Tongue (tissue), 1 donor: ENCODE measurements at regions not wholly inside any gene's neighbourhood (a gene's known extent, or its start where the extent isn't known, plus 50 kb on each side); places are given as distances from the start of the nearest gene placed in this dataset.

ENCODE experiments used
- DNase-seq: peaks from one replicate; pipeline ENCODE4 v3.0.0-alpha.2; 2015

GRCh38 chr4:27184508-27185155 is 324.0 kb downstream of the STIM2 start:
- DNase-seq: no peak

DNA sequence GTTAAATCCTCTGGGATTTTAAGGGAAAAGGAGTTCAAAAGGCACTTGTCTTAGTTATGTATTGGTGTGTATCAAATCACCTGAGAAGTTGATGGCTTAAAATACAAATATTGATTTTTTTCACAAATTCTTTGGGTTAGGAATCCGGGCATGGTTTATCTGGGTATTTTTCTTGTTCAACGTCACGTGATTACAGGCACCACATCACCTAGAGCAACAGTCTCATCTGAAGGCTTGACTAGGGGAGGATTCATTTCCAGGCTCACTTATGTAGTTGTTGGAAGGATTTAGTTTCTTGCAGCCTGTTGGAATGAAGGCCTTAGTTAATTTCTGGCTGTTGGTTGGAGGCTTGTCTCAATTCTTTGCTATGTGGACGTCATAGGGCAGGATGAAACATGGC is 326.1 kb downstream of the STIM2 start:
- no peak for DNase-seq

DNA sequence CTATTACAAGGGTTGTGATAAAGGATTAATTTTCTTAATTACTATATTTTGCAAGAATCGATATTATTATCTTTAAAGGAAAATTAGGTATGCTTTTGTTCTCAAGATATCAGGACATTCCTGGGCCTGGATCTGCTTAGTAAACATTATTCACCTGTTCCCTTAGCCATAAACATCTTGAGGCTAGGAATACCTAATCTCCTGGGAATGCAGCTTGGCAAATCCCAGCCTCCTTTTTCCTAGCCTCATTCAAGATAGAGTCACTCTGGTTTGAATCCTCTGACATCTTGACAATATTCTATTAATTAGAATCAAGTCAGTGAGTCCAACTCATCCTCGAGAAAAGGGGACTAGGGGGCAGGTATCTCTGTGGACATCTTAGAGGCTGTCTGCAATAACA is 327.1 kb downstream of the STIM2 start:
- DNase-seq: no peak

GRCh38 chr4:27189683-27190082 is 329.0 kb downstream of the STIM2 start:
- DNase-seq: no peak

DNA sequence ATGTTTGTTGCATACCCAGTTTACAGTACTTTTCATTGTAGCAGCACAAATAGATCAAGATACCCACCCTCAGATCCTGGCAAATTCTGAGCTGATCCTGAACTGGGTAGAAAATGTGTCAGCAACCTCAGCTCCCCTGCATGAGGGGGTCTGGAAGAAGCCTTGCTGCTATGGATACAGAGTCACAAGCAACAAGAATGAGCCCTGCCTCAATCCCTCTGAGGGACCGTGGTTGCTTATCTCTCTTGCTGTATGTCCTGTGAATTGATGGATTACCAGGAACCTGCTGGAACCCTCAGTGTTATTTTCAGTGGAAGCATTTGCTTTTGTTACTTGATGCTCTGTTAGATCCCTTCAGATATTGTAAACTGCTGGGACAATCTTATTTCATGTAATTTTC is 331.0 kb downstream of the STIM2 start:
- no peak for DNase-seq

DNA sequence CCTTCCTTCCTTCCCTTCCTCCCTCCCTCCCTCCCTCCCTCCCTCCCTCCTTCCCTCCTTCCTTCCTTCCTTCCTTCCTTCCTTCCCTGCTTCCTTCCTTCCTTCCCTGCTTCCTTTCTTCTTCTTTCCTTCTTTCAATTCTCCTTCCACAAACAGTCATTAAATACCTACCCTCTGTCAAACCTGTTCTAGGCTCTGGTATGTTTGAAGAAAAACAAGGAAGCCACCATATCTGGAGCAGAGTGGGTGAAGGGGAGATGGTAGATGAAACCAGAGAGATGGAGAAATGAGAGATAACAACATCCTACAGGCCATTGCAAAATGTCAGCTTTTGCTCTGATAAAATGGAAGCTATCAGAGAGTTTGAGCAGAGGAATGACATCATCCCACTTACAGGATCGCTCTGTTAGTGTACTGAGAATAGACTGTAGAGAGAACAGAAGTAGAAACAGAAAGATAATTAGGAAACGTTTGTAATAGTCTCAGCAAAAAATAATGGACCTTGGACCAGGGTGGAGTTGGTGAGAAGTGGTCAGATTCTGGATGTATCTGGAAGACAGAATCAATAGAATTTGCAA is 334.0 kb downstream of the STIM2 start:
- DNase-seq: no peak

- DNase-seq: no peak
Measured at GRCh38 chr4:27198246-27198645, 337.6 kb downstream of the STIM2 start.

DNA sequence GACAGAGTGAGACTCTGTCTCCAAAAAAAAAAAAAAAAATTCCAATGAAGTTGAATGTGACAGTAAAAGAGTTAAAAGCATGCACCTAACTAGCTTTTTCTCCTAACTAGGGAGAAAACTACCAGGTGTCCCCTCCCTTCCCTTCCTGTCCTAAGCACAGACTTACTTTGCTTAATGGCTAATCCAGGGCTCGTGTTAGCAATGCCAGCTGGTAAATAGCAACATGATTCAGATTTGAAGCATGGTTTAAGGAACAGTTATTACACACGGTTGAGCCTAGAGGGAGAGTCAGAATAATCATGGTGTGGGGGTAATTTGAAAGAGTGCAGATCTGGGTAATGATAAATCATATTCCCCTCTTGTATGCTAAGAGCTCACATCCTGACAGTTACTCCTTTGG is 338.3 kb downstream of the STIM2 start:
- no peak for DNase-seq

DNA sequence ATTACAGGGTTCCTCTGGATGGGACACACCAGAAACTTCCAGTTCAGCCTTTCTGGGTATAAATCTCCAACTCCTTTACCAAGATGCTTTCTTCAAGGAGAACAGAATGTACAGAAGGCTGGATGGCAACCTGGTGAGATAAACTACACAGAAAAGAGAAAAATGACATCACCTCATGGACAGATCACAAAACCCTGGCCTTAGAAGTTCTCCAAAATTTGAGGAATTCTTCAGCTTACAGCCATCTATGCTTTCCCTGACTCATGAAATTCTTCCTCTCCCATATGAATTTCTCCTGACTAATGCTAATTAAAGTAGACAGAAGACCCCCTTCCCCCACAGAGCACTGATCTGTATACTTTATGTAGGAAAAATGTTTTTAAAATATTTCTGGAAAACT is 345.4 kb downstream of the STIM2 start:
- no peak for DNase-seq

- no peak for DNase-seq
Measured at GRCh38 chr4:27210956-27211355, 350.3 kb downstream of the STIM2 start.

DNA sequence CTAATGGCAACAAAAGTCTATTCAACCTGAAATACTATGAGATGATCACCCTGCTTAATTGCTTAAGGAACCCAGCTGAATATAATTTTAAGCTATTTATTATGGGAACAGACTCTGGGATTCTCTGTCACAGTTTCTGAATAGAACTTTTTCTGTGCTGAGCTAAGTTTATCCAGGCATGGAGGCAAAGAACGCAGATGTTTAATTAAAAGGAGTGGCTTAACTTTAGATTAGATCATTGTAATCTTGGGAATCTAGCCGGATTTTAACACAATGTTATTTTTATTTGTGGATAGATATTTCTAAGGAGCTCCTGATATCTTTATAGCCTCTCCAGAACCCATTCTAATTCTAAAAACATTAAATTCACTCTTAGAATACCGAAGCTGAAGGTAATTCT is 353.4 kb downstream of the STIM2 start:
- no peak for DNase-seq

- DNase-seq: peak; percentile 27
Measured at GRCh38 chr4:27215220-27215826, 354.7 kb downstream of the STIM2 start.

DNA sequence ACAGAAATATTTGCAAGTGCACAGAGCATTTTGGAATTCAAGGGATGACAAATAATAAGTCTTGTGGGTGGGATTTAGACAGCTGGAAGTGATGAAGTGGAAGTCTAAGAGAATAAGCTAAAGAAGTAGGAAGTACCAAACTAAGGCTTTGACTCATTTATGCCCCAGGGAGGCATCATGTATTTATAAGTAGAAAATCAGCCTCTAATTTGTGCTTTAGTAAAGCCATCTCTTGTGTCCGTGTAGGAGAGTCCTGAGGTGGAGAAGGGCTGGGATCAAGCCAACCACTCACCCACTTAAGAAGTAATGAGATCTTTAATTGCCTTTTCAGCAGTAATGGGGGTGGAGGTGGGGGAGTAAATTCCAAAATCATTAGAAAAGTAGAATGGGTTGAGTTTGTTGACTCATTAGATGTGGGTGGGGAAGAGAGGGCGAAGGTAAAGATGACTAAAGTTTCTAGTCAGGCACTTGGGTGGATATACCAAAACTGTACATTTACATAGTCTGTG is 356.7 kb downstream of the STIM2 start:
- DNase-seq: no peak

GRCh38 chr4:27218013-27218412 is 357.4 kb downstream of the STIM2 start:
- DNase-seq: no peak

- no peak for DNase-seq
Measured at GRCh38 chr4:27223326-27223725, 362.7 kb downstream of the STIM2 start.

- DNase-seq: no peak
Measured at GRCh38 chr4:27233531-27233930, 372.9 kb downstream of the STIM2 start.

DNA sequence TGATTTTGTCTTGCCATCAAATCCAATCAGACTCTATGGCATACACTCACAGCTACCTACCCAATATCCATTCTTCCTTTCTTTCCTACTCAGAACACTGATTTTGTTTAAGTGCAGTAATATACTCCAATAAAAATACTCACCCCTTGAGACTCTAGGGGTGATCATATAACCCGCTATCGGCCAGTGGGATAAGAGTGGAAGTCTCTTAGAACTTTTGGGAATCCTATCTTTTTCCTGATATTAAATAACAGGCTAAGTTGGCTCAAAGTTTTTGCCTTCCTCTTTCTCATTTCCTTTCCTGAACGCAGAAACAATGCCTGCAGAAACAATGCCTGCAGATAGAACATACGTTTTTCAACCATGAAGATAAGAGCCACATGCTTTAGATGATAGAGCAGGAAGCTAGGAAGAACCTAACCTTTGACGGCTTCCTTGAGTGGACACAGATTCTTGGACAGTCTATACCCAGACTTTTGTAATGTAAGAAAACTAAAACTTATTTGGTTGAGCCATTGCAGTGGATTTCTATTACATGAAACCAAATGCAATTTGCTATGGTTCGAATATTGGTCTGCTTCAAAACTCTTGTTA is 373.8 kb downstream of the STIM2 start:
- DNase-seq: no peak

DNA sequence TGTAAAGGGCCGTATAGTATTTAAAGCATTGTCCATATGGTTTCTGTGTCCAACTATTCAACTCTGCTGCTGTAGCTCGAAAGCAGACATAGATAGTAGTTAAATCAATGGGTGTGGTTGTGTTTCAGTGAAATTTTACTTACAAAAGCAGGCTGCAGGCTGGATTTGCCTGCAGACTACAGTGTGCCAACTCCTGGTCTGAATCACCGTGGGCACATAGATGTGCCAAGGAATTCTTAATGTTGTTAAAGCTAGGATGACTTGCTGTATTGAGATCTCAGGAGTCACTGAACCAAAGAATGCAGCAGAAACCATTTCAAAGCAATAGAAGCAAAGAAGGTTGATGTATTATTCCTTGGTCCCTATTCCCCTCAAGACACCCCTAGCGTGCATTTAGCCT is 379.0 kb downstream of the STIM2 start:
- DNase-seq: no peak

GRCh38 chr4:27242217-27242616 is 381.6 kb downstream of the STIM2 start:
- no peak for DNase-seq

DNA sequence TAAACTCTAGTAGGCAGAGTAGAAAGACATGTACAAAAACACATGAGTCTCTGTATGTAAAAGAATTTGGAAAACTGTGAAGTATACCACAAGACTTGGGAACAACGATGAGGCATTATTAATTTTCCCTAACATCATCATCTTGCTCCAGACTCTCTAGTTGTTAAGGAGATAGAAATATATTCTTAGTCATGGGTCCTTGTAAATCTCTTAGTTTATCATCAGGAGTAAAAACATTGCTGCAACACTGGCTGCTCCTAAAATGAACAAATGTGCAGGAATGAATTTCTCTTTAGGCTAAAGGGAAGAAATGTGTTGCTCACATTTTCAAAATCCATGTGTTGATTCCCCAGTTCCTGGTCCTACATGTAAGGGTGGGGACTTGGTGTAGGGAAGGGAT is 384.6 kb downstream of the STIM2 start:
- no peak for DNase-seq

GRCh38 chr4:27248829-27249228 is 388.2 kb downstream of the STIM2 start:
- DNase-seq: no peak

GRCh38 chr4:27251771-27252170 is 391.1 kb downstream of the STIM2 start:
- DNase-seq: no peak

- DNase-seq: no peak
Measured at GRCh38 chr4:27267339-27267969, 406.8 kb downstream of the STIM2 start.
